ENCODE measurements at regions not wholly inside any gene's neighbourhood (a gene's known extent, or its start where the extent isn't known, plus 50 kb on each side); places are given as distances from the start of the nearest gene placed in this dataset.

DNA sequence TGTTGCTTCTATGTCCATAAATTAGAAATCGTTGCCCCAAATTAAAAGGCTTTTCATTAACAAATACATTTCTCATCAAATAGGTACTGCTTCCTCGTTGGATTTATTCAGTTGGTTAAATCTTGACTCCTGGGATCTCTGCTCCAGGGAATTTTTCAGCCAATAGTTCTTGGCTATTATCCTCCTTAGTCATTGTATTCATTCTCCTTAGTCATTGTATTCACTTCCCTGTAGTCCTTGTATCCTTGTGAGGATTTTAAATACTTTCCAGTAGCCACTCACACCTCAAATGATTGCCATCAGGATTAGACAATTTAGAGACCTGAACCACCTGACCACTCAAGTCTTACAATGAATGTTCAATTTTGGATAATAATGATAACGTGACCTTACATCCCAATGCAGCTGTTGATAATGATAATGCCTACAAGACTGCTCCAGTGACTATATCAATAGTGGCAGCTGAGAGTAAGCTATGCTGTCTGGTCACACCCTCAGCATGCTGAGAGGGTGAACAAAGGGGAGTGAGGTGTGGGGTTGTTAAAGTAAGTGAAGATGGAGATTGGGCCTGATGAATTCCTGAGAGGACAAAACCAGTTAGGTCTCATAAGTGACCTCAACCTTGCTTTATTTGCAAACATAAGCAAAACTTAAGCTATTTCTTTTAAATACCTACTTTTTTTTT, 193.7 kb upstream of the RTL1 start:
- ATAC-seq (replicated peaks) (no peak), DNase-seq (no peak)
- no peaks in the 10 kb centered on the region for H3K9me3 Mint-ChIP-seq
- H3K36me3 Mint-ChIP-seq (ENCODE audit: insufficient read depth): no peaks in the 10 kb centered on the region
- no peak overlapping the region for H3K27ac Mint-ChIP-seq
- no peaks in the 10 kb centered on the region for H3K4me1 Mint-ChIP-seq (ENCODE audit: low read depth in 2 of 2)
- H3K4me3 Mint-ChIP-seq: no peak overlapping the region
- H3K27me3 Mint-ChIP-seq: peaks cover 28 to 62% of the 10 kb centered on the region in 2 donors

GRCh38 chr14:101098177-101098576, 194.7 kb upstream of the RTL1 start:
- DNase-seq (no peak), ATAC-seq (replicated peaks) (no peak)
- Mint-ChIP-seq H3K27me3 (peaks cover 34 to 72% of the 10 kb centered on the region in 2 donors), H3K4me1 (ENCODE audit: low read depth in 2 of 2) (no peaks in the 10 kb centered on the region), H3K4me3 (no peak overlapping the region), H3K9me3 (no peaks in the 10 kb centered on the region), H3K27ac (no peak overlapping the region), H3K36me3 (ENCODE audit: insufficient read depth) (no peaks in the 10 kb centered on the region)

DNA sequence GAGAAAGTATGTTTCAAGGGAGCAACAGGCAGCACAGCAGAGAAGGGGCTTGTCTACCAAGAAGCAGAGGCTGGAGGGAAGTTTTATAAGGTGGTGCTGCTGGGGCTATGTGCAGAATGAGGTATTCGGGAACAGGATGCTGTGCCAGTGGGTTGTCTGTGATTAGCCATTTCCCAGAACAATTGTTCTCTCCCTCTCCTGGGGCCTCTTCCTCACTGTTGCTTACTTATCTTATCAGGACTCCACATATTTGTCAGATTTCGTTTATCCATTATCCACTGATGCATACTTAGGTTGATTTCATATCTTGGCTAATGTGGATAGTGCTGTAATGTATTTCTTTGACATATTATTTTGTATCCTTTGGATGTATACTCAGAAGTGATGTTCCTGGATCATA, 195.1 kb upstream of the RTL1 start:
- no peak for DNase-seq
- H3K4me3 Mint-ChIP-seq: no peak overlapping the region
- no peaks in the 10 kb centered on the region for H3K36me3 Mint-ChIP-seq (ENCODE audit: insufficient read depth)
- ATAC-seq (replicated peaks): no peak
- no peak overlapping the region for H3K27ac Mint-ChIP-seq
- peaks cover 38 to 76% of the 10 kb centered on the region in 2 donors for H3K27me3 Mint-ChIP-seq
- no peaks in the 10 kb centered on the region for H3K9me3 Mint-ChIP-seq
- no peaks in the 10 kb centered on the region for H3K4me1 Mint-ChIP-seq (ENCODE audit: low read depth in 2 of 2)

- Mint-ChIP-seq H3K9me3 (no peaks in the 10 kb centered on the region), H3K27me3 (peaks cover 38 to 86% of the 10 kb centered on the region in 2 donors), H3K36me3 (ENCODE audit: insufficient read depth) (no peaks in the 10 kb centered on the region), H3K4me3 (no peak overlapping the region), H3K4me1 (ENCODE audit: low read depth in 2 of 2) (no peaks in the 10 kb centered on the region), H3K27ac (no peak overlapping the region)
- DNase-seq (no peak), ATAC-seq (replicated peaks) (no peak)
Measured at GRCh38 chr14:101101456-101102056, 198.0 kb upstream of the RTL1 start.

GRCh38 chr14:101102875-101103274, 199.4 kb upstream of the RTL1 start:
- Mint-ChIP-seq H3K4me1 (ENCODE audit: low read depth in 2 of 2) (no peaks in the 10 kb centered on the region), H3K4me3 (no peak overlapping the region), H3K36me3 (ENCODE audit: insufficient read depth) (no peaks in the 10 kb centered on the region), H3K27ac (no peak overlapping the region), H3K27me3 (peaks cover 34 to 74% of the 10 kb centered on the region in 2 donors), H3K9me3 (no peaks in the 10 kb centered on the region)
- DNase-seq (no peak), ATAC-seq (replicated peaks) (no peak)

DNA sequence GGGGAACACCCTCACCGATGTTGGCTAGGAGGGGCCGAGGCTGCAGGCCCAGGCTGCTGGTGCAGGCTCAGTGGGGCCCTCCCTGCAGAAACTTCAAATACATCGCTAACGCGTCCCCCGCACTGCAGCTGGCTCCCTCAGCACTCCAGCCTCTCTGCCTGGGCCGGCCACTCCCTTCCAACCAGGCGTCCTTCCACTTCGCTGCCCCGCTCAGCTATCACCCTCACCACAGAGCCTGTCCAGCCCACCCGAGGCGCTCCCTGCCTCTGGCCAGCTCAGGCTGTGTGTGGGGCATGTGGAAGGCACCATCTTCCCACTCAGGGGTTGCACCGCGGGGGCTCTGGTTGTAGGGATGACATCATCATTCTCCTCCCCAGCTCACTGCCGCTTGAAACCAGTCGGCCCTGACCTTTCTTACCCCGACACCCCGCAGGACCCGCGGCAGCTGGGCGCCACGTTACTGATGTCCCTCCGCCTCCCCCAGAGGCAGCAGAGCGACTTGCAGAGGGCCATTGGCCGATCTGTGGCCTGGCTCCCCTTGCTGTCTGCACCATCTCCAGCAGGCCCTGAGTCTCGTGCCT, 199.9 kb upstream of the RTL1 start:
- H3K9me3 Mint-ChIP-seq: no peaks in the 10 kb centered on the region
- H3K4me3 Mint-ChIP-seq: no peak overlapping the region
- ATAC-seq (replicated peaks): no peak
- H3K4me1 Mint-ChIP-seq (ENCODE audit: low read depth in 2 of 2): no peaks in the 10 kb centered on the region
- no peak overlapping the region for H3K27ac Mint-ChIP-seq
- no peaks in the 10 kb centered on the region for H3K36me3 Mint-ChIP-seq (ENCODE audit: insufficient read depth)
- DNase-seq: no peak
- peaks cover 29 to 69% of the 10 kb centered on the region in 2 donors for H3K27me3 Mint-ChIP-seq

- no peak for DNase-seq
- Mint-ChIP-seq H3K9me3 (no peaks in the 10 kb centered on the region), H3K27me3 (peaks cover 19 to 59% of the 10 kb centered on the region in 2 donors), H3K4me3 (no peak overlapping the region), H3K27ac (no peak overlapping the region), H3K36me3 (ENCODE audit: insufficient read depth) (no peaks in the 10 kb centered on the region), H3K4me1 (ENCODE audit: low read depth in 2 of 2) (no peaks in the 10 kb centered on the region)
- ATAC-seq (replicated peaks): no peak
Measured at GRCh38 chr14:101104485-101104884, 201.0 kb upstream of the RTL1 start.

DNA sequence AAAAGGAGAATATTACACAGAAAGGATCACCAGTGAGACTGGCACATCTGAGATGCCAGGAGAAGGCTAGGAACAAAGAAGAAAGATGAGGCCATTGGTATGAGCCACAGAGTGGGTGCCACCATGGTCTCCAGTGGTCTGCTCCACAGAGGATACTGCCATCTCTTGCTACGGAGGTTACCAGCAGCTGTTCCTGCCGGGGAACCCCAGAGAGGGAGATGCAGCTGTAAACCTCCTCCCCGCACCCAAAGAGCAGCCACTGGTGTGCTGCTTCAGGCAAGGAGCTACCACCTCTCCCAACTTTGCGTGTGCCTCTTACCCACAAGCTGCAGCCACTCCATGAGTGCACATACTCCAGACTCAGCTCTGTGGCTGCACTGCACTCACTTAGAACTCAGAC, 201.5 kb upstream of the RTL1 start:
- ATAC-seq (replicated peaks): no peak
- H3K27me3 Mint-ChIP-seq: peaks cover 15 to 59% of the 10 kb centered on the region in 2 donors
- no peak for DNase-seq
- H3K4me1 Mint-ChIP-seq (ENCODE audit: low read depth in 2 of 2): no peaks in the 10 kb centered on the region
- no peak overlapping the region for H3K4me3 Mint-ChIP-seq
- no peaks in the 10 kb centered on the region for H3K9me3 Mint-ChIP-seq
- no peak overlapping the region for H3K27ac Mint-ChIP-seq
- H3K36me3 Mint-ChIP-seq (ENCODE audit: insufficient read depth): no peaks in the 10 kb centered on the region

DNA sequence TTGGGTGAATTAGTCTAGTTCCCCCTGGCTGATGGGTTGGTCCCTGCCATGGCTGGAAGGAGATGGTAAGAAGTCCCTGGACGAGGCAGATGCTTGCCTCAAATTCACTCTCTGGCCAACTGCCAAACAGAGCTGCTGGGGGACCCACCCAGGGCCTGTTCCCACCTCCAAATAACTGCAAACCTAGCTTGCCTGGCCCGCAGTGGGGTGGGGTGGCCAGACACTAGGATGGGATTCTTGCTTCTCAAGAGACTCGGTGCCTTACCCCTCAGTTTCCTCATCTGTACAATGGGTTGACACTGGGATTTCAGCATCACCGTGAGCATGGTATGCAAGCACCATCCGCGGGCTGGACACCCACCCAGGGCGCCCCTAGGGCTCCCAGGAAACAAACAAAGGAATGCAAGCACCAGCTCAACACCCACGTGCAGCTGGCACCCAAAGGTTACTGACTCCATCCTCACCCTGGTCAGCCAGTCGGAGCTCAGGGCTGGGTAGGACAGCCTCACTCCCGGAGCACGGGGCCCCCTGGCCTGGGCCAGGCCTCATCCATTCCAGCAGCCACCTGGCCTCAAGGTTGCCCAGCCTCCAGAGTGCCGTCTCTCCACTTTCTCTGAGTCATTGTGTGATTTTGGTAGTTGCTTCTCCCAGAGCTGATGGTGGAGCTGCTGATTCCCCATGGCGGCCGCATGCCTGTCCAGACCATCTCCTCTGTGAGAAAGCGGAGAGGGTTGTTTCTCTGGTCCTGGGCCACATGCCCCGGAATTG, 205.2 kb upstream of the RTL1 start:
- Mint-ChIP-seq H3K9me3 (no peaks in the 10 kb centered on the region), H3K36me3 (ENCODE audit: insufficient read depth) (no peaks in the 10 kb centered on the region), H3K27me3 (peaks cover 4 to 48% of the 10 kb centered on the region in 2 donors), H3K27ac (no peak overlapping the region), H3K4me1 (ENCODE audit: low read depth in 2 of 2) (no peaks in the 10 kb centered on the region), H3K4me3 (no peak overlapping the region)
- ATAC-seq (replicated peaks): no peak
- DNase-seq: no peak

DNA sequence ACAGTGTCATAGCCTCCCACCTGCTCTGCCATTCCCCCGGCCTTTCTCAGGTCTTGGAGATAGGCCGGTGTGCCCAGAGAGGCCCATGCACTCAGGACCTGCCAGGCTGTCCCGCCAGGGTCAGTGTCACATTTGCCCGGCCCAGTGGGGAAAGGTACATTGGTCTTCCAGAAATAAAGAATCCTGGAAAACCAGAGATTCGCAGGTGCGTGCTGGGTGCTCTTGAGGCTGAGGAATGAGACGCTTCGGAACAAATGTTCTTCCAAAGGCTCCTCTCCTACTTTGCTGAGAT, 205.8 kb upstream of the RTL1 start:
- DNase-seq: no peak
- H3K36me3 Mint-ChIP-seq (ENCODE audit: insufficient read depth): no peaks in the 10 kb centered on the region
- H3K27me3 Mint-ChIP-seq: peaks cover 0 to 43% of the 10 kb centered on the region in 2 donors
- no peaks in the 10 kb centered on the region for H3K4me1 Mint-ChIP-seq (ENCODE audit: low read depth in 2 of 2)
- no peak overlapping the region for H3K4me3 Mint-ChIP-seq
- no peak overlapping the region for H3K27ac Mint-ChIP-seq
- no peaks in the 10 kb centered on the region for H3K9me3 Mint-ChIP-seq
- no peak for ATAC-seq (replicated peaks)

DNA sequence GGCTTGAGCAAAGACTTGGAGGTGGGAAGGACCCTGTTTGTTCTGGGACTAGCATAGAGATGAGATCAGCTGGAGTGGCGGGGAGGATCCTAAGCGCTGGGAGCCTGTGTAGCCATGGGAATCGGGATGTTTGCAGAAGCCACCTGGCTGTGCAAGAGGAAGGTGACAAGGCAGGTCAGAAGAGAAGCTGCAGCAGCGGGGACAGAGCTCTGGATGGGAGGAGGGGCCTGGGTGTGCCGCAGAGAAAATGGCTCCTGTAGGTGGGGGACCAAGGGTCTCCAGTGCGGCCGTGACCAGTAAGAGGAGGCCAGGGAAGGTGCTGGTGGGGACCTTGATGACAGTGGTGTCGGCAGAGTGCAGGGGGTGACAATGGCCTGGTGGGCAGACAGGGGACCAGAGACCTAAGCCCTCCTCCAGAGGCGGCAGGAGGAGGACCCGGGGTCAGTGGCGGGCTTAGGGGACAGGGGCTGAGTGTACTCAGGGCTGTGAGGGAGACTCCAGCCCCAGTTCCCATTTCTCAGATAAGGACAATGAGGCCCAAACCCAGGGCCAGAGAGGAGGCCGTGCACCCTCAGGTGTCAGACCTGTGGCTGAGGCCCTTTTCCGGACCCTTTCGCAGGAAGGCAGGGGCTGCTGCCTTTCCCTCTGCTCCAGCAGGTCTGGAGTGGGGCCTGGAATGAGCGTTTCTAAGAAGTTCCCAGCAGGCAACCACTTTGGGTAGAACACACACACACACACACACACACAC, 206.6 kb upstream of the RTL1 start:
- H3K27ac Mint-ChIP-seq: no peak overlapping the region
- H3K36me3 Mint-ChIP-seq (ENCODE audit: insufficient read depth): no peaks in the 10 kb centered on the region
- no peak for ATAC-seq (replicated peaks)
- peaks cover 4 to 41% of the 10 kb centered on the region in 2 donors for H3K27me3 Mint-ChIP-seq
- no peaks in the 10 kb centered on the region for H3K4me1 Mint-ChIP-seq (ENCODE audit: low read depth in 2 of 2)
- DNase-seq: peak in 1 of 3 experiments; percentile 0
- no peaks in the 10 kb centered on the region for H3K9me3 Mint-ChIP-seq
- H3K4me3 Mint-ChIP-seq: no peak overlapping the region

DNA sequence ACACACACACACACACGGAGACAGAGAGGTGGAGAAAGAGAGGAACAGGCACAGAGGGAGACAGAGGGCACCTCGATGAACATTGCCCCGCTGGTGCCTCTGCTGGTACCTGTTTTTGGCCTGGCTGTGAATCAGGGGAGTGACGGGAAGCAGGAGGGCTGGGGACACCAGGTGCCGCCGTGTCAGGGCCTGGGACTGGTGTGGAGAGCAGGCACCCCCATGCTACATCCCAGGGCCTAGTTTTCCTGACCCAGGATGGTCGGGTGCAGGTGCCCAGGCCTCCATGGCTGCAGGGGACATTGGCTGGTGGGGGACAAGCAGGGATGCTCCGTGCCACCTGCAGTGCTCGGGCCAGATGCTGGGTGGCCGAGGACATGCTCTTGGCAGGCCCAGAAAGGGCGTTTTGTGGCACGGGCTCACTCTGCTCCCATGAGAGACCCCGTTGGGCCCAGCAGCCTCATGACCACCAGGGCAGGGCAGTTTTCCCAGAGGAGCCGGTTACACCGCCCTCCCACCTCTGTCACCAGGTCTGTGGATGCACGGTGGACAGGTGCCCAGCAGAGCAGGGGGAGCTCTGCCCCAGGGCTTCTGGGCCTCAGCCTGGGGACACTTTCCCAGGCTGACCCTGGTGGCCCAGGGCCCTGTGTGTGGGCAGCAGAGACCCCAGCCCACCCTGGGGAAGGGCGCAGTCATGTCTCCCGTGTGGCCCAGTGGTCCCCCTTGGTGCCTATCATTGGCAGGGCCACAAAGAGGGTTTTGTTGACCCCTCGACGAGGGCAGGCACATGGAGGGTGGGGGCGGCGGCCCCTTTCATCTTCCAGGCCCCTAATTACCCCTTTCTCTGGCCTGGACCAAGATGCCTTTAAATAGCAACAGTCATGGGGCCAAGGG, 207.5 kb upstream of the RTL1 start:
- ATAC-seq (replicated peaks) (no peak), DNase-seq (no peak)
- Mint-ChIP-seq H3K9me3 (no peaks in the 10 kb centered on the region), H3K4me3 (no peak overlapping the region), H3K36me3 (ENCODE audit: insufficient read depth) (no peaks in the 10 kb centered on the region), H3K27ac (no peak overlapping the region), H3K27me3 (peaks cover 4 to 42% of the 10 kb centered on the region in 2 donors), H3K4me1 (ENCODE audit: low read depth in 2 of 2) (no peaks in the 10 kb centered on the region)
